Neutrophil (primary cell): ENCODE measurements at regions not wholly inside any gene's neighbourhood (a gene's known extent, or its start where the extent isn't known, plus 50 kb on each side); places are given as distances from the start of the nearest gene placed in this dataset.
"Not testable (repeated sequence)": the region's sequence is repeated elsewhere in the genome, so short reads cannot be mapped to it uniquely, and the experiment has no call there.

ENCODE experiments used
- H3K27ac ChIP-seq: fragments of 200-600 bp; sonication (generic); 2 replicates; pipeline ENCODE4 v1.5.1; 2016; ENCODE audit warnings: mild to moderate bottlenecking, moderate library complexity
- H3K27me3 ChIP-seq: fragments of 200-600 bp; sonication (generic); 2 replicates; pipeline ENCODE4 v1.6.0; 2016; ENCODE audit warnings: mild to moderate bottlenecking
- H3K36me3 ChIP-seq: fragments of 200-600 bp; sonication (generic); 2 replicates; pipeline ENCODE4 v1.5.1; 2017
- H3K4me1 ChIP-seq, 2 experiments: fragments of 200-600 bp in 1 of 2; sonication (generic) in 1 of 2; 1 replicate in 1 of 2; 2 replicates in 1 of 2; pipeline versions ENCODE4 v1.5.1 to v1.6.1; 2013 to 2016; ENCODE audit warnings: low read depth in 1 of 2, low read length in 1 of 2, mild to moderate bottlenecking in 1 of 2, moderate library complexity in 1 of 2; ENCODE audit not compliant: control insufficient read depth in 1 of 2, insufficient read depth in 1 of 2
- H3K4me3 ChIP-seq, 2 experiments: fragments of 200-600 bp in 1 of 2; sonication (generic) in 1 of 2; 1 replicate in 1 of 2; 2 replicates in 1 of 2; pipeline ENCODE4 v1.5.1; 2013 to 2016; ENCODE audit warnings: low read depth in 1 of 2, low read length in 1 of 2, mild to moderate bottlenecking in 1 of 2, moderate library complexity in 1 of 2
- H3K9me3 ChIP-seq: fragments of 200-600 bp; sonication (generic); 2 replicates; pipeline ENCODE4 v1.5.1; 2016
- TF ChIP-seq, protein P1 (sequence below): fragments of 200-600 bp; sonication (generic); IDR thresholded peaks from 2 replicates; pipeline ENCODE4 v1.5.1; 2016; ENCODE audit warnings: antibody characterized with exemption

GRCh38 chr11:134659882-134660281 lies 247.8 kb upstream of the B3GAT1 start:
- no peaks in the 10 kb centered on the region for H3K27me3 ChIP-seq
- H3K4me1 ChIP-seq: no peaks in the 10 kb centered on the region

DNA sequence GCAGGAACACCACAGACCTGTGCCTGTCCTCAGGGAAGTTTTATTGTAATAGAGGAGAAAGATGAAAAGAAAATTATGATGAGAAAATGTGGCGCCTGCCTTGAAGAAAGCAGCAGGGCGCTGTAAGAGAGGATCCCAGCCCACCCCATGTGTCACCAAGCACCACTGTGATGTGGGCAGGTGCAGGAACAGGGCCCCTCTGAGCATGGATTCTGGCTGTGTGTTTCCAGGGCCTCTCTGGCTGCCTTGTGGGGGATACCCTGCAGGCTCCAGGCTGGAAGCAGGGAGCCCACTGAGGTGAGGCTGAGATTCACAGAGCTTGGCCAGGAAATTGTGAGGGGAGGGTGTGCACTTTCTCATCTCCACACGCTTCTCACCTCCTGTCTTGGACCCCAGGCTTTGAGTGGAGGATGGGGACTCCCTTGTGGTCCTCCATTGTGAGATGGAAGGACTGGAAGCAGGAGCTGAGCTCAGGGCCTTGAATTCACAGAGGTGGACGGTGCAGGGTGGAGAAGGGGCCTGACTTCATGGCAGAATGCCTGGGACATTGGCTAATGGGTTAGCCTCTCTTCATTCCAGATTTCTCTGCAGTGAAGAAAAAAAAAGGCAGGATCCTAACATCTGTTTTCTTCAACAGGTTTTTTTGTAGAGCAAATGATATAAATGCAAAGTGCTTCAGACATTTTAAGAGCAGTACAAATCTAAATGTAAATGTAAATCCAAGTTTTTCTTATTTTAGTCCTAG lies 246.6 kb upstream of the B3GAT1 start:
- no peak overlapping the region for H3K4me3 ChIP-seq
- H3K4me1 ChIP-seq: no peaks in the 10 kb centered on the region
- no peaks in the 10 kb centered on the region for H3K9me3 ChIP-seq
- no peaks in the 10 kb centered on the region for H3K36me3 ChIP-seq
- no peak overlapping the region for H3K27ac ChIP-seq
- TF ChIP-seq, protein P1, sequence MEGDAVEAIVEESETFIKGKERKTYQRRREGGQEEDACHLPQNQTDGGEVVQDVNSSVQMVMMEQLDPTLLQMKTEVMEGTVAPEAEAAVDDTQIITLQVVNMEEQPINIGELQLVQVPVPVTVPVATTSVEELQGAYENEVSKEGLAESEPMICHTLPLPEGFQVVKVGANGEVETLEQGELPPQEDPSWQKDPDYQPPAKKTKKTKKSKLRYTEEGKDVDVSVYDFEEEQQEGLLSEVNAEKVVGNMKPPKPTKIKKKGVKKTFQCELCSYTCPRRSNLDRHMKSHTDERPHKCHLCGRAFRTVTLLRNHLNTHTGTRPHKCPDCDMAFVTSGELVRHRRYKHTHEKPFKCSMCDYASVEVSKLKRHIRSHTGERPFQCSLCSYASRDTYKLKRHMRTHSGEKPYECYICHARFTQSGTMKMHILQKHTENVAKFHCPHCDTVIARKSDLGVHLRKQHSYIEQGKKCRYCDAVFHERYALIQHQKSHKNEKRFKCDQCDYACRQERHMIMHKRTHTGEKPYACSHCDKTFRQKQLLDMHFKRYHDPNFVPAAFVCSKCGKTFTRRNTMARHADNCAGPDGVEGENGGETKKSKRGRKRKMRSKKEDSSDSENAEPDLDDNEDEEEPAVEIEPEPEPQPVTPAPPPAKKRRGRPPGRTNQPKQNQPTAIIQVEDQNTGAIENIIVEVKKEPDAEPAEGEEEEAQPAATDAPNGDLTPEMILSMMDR: no peak
- no peaks in the 10 kb centered on the region for H3K27me3 ChIP-seq

More at GRCh38 chr11:134659882-134660281, 247.8 kb upstream of the B3GAT1 start:
- Histone ChIP-seq H3K36me3 (no peaks in the 10 kb centered on the region), H3K27ac (no peak overlapping the region), H3K9me3 (no peaks in the 10 kb centered on the region), H3K4me3 (no peak overlapping the region)
- TF ChIP-seq, protein P1: no peak

DNA sequence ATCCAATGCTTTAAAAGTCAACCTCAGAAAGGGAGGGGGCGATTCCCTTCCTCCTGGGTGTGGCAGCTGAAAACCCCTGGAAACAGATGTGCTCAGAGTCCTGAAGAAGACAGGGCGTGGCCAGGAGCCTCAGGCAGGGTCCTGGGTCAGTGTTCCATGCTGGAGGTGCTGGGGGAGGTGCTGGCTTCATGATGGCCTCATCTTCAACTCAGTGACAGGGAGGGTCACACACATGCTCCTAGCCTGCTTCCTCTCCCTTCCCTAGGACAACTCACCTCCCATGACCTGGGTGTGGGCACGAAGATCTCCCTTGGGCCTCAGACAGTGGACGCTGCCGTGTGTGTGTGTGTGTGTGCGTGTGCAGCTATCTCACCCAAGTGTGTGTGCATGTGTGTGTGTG lies 245.6 kb upstream of the B3GAT1 start:
- Histone ChIP-seq H3K27ac (no peak overlapping the region), H3K4me3 (no peak overlapping the region), H3K4me1 (no peaks in the 10 kb centered on the region), H3K27me3 (no peaks in the 10 kb centered on the region), H3K9me3 (no peaks in the 10 kb centered on the region), H3K36me3 (no peaks in the 10 kb centered on the region)
- TF ChIP-seq, protein P1: no peak

DNA sequence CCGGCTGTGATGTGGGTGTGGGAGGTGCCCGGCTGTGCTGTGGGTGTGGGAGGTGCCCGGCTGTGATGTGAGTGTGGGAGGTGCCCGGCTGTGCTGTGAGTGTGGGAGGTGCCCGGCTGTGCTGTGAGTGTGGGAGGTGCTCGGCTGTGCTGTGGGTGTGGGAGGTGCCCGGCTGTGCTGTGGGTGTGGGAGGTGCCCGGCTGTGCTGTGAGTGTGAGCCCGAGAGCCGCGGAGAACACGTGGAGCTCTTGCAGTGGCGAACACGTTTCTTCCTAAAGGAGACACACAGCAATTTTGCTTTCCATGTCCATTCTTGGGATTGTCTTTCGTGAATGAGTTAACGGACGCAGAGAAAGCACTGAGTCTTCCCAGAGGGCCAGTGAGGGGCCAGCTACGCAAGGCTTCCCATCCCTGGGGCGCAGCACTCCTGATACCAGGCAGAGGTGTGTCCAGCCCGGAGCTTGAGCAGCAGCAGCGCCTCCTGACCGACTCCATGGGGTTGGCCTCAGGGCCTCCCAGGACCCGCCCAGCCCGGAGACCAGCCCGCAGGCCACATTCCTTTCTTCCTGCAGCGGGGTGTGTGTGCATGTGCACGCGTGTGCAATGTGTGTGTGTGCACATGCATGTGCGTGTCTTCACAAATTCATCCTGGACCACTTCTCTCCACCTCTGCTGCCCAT lies 245.0 kb upstream of the B3GAT1 start:
- TF ChIP-seq, protein P1: no peak
- no peaks in the 10 kb centered on the region for H3K36me3 ChIP-seq
- no peak overlapping the region for H3K4me3 ChIP-seq
- no peaks in the 10 kb centered on the region for H3K9me3 ChIP-seq
- no peaks in the 10 kb centered on the region for H3K4me1 ChIP-seq
- no peak overlapping the region for H3K27ac ChIP-seq
- no peaks in the 10 kb centered on the region for H3K27me3 ChIP-seq

DNA sequence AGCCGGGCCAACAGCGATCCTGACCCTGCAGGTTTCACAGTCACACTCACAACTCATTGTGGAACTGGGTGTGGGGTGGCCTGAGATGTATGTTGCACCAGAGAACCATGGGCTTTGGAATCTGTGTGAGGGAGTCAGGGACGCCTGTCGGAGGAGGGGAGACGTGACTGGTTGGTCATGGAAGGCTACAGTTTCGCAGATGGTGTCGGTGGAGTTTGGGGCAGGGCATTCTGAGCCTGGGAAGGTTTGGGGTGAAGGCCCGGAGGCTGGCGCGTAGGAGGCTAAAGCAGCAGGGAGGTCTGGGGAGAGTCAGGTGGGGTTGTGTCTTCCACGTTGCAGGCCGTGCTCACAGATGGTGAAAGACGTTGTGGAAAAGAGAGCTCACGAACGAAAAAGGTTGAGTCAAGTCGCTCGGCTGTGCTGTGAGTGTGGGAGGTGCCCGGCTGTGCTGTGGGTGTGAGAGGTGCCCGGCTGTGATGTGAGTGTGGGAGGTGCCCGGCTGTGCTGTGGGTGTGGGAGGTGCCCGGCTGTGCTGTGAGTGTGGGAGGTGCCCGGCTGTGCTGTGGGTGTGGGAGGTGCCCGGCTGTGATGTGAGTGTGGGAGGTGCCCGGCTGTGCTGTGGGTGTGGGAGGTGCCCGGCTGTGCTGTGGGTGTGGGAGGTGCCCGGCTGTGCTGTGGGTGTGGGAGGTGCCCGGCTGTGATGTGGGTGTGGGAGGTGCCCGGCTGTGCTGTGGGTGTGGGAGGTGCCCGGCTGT lies 244.2 kb upstream of the B3GAT1 start:
- not testable (repeated sequence) for H3K36me3 ChIP-seq

More for the DNA sequence above, 244.2 kb upstream of the B3GAT1 start:
- not testable (repeated sequence) for H3K4me1 ChIP-seq, H3K27me3 ChIP-seq, H3K27ac ChIP-seq, H3K9me3 ChIP-seq, H3K4me3 ChIP-seq
